ENCODE measurements at regions not wholly inside any gene's neighbourhood (a gene's known extent, or its start where the extent isn't known, plus 50 kb on each side); places are given as distances from the start of the nearest gene placed in this dataset.
"Not testable (repeated sequence)": the region's sequence is repeated elsewhere in the genome, so short reads cannot be mapped to it uniquely, and the experiment has no call there.

- TF ChIP-seq CTCF (IDR thresholded peaks at IDR 0.05; ENCODE audit: insufficient read depth, low read depth, low read length); EZH2 (IDR thresholded peaks at IDR 0.05; ENCODE audit: insufficient read depth, low read length): not testable (repeated sequence)
Measured at GRCh38 chr16:21372162-21372835, 94.2 kb upstream of the CRYM start.
